ENCODE measurements at regions not wholly inside any gene's neighbourhood (a gene's known extent, or its start where the extent isn't known, plus 50 kb on each side); places are given as distances from the start of the nearest gene placed in this dataset.
A peak's percentile ranks its signal among the peaks of the same experiment; 100 is the strongest.

- Histone ChIP-seq H3K27me3 (replicated peaks; ENCODE audit: insufficient read depth, low read length) (no peaks in the 10 kb centered on the region), H3K4me2 (ENCODE audit: low read depth, low read length) (no peak overlapping the region), H3F3A (ENCODE audit: insufficient read depth, low read length) (no peaks in the 10 kb centered on the region), H3K79me2 (ENCODE audit: low read length) (no peaks in the 10 kb centered on the region), H3K9ac (ENCODE audit: low read length) (no peak overlapping the region), H3K9me2 (replicated peaks; ENCODE audit: insufficient read depth, low read length) (no peaks in the 10 kb centered on the region), H3K36me3 (replicated peaks; ENCODE audit: insufficient read depth, low read length) (no peaks in the 10 kb centered on the region), H3K4me1 (ENCODE audit: low read length) (peaks cover 4% of the 10 kb centered on the region; the same call in 1 of the 2 replicates), H3K9me3 (replicated peaks; ENCODE audit: insufficient read depth, low read length) (no peaks in the 10 kb centered on the region), H3K4me3 (ENCODE audit: low read length) (no peak overlapping the region), H3K27ac (ENCODE audit: low read length) (no peak overlapping the region), H4K20me1 (ENCODE audit: insufficient read depth, low read length) (no peaks in the 10 kb centered on the region), H2AFZ (ENCODE audit: low read length) (no peak overlapping the region)
- DNase-seq, result no peak
- TF ChIP-seq, protein P1, sequence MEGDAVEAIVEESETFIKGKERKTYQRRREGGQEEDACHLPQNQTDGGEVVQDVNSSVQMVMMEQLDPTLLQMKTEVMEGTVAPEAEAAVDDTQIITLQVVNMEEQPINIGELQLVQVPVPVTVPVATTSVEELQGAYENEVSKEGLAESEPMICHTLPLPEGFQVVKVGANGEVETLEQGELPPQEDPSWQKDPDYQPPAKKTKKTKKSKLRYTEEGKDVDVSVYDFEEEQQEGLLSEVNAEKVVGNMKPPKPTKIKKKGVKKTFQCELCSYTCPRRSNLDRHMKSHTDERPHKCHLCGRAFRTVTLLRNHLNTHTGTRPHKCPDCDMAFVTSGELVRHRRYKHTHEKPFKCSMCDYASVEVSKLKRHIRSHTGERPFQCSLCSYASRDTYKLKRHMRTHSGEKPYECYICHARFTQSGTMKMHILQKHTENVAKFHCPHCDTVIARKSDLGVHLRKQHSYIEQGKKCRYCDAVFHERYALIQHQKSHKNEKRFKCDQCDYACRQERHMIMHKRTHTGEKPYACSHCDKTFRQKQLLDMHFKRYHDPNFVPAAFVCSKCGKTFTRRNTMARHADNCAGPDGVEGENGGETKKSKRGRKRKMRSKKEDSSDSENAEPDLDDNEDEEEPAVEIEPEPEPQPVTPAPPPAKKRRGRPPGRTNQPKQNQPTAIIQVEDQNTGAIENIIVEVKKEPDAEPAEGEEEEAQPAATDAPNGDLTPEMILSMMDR (IDR thresholded peaks at IDR 0.05; ENCODE audit: low read length), result no peak
- TF ChIP-seq EZH2 (optimal IDR thresholded peaks at IDR 0.05; ENCODE audit: low read depth, low read length) (no peak), EZH2phosphoT487 (IDR thresholded peaks at IDR 0.05; ENCODE audit: low read length) (no peak)
Observed at GRCh38 chr13:75220861-75221260, 261.1 kb downstream of the TBC1D4 start.

DNA sequence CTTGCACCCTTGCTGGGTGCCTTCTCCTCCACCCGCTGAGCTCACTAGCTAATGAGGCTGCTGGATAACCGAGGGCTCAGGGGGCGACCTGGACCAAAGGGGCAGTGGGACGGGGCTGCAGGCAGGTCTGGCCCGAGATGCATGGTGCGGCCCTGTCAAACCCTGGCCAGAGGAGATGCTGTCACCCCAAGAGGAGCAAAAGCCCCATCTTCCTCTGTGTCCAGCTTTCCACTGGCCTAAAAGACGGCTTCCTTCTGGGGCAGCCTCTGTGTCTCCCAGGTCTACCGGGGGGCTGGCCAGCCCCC is 261.8 kb downstream of the TBC1D4 start:
- H3K4me2 ChIP-seq (ENCODE audit: low read depth, low read length), result peak overlapping the region; percentile 55; the same call in 1 of the 2 replicates
- no peak for DNase-seq

DNA sequence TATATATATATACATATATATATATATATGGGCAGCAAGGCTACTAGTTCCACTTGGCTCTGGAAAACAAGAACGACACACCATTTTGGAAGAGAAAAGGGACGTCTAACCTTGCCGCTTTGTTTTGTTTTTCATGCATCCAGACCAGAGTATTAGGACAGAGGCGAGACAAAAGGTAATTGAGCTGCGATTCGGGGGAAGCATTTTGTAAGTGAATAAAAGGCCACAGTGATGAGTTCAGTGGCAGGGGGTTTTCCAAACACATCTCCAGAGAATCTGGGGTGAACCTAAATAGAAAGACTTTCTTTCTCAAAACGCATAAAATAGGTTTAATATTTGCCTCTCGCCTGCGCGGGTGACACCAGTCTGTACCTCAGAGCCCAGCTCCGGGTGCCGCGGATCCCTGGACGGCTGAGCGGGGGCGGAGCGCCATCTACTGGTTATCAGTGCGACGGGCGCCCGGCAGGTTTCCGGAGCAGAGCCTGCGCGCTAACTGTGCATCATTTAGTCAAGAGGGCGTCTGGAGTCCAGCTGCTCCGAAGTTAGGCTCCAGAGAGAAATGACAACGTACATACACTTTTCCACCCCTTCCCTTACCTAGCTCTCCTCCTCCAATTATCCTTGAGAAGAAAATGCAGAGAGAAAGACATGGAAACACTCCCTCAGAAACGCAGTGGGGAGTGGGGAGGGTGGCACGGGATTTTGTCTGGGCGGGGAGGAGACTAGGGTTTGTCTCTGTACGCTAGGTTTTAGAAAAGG is 262.3 kb downstream of the TBC1D4 start:
- Histone ChIP-seq H3K27ac (ENCODE audit: low read length) (no peak overlapping the region), H3F3A (ENCODE audit: insufficient read depth, low read length) (no peaks in the 10 kb centered on the region), H3K36me3 (replicated peaks; ENCODE audit: insufficient read depth, low read length) (no peaks in the 10 kb centered on the region), H3K9me2 (replicated peaks; ENCODE audit: insufficient read depth, low read length) (no peaks in the 10 kb centered on the region), H3K79me2 (ENCODE audit: low read length) (no peaks in the 10 kb centered on the region), H3K27me3 (replicated peaks; ENCODE audit: insufficient read depth, low read length) (no peaks in the 10 kb centered on the region), H3K4me1 (ENCODE audit: low read length) (peaks cover 4% of the 10 kb centered on the region; the same call in 1 of the 2 replicates), H3K4me3 (ENCODE audit: low read length) (peak overlapping the region; percentile 19; the same call in 1 of the 2 replicates), H3K4me2 (ENCODE audit: low read depth, low read length) (peak overlapping the region; percentile 55), H3K9ac (ENCODE audit: low read length) (no peak overlapping the region), H4K20me1 (ENCODE audit: insufficient read depth, low read length) (no peaks in the 10 kb centered on the region), H2AFZ (ENCODE audit: low read length) (peak overlapping the region; percentile 29), H3K9me3 (replicated peaks; ENCODE audit: insufficient read depth, low read length) (no peaks in the 10 kb centered on the region)
- peak; percentile 68 for DNase-seq
- TF ChIP-seq EZH2 (optimal IDR thresholded peaks at IDR 0.05; ENCODE audit: low read depth, low read length) (no peak), EZH2phosphoT487 (IDR thresholded peaks at IDR 0.05; ENCODE audit: low read length) (no peak)
- TF ChIP-seq, protein P1 (IDR thresholded peaks at IDR 0.05; ENCODE audit: low read length), result peak; percentile 97

More for the DNA sequence above, 261.8 kb downstream of the TBC1D4 start:
- Histone ChIP-seq H3K27ac (ENCODE audit: low read length) (no peak overlapping the region), H3K9me2 (replicated peaks; ENCODE audit: insufficient read depth, low read length) (no peaks in the 10 kb centered on the region), H3K4me1 (ENCODE audit: low read length) (peaks cover 4% of the 10 kb centered on the region; the same call in 1 of the 2 replicates), H3K4me3 (ENCODE audit: low read length) (no peak overlapping the region), H2AFZ (ENCODE audit: low read length) (peak overlapping the region; percentile 29; the same call in 1 of the 2 replicates), H3K9ac (ENCODE audit: low read length) (no peak overlapping the region), H3K9me3 (replicated peaks; ENCODE audit: insufficient read depth, low read length) (no peaks in the 10 kb centered on the region), H3K36me3 (replicated peaks; ENCODE audit: insufficient read depth, low read length) (no peaks in the 10 kb centered on the region), H3K27me3 (replicated peaks; ENCODE audit: insufficient read depth, low read length) (no peaks in the 10 kb centered on the region), H3K79me2 (ENCODE audit: low read length) (no peaks in the 10 kb centered on the region), H4K20me1 (ENCODE audit: insufficient read depth, low read length) (no peaks in the 10 kb centered on the region), H3F3A (ENCODE audit: insufficient read depth, low read length) (no peaks in the 10 kb centered on the region)
- no peak for TF ChIP-seq EZH2phosphoT487 (IDR thresholded peaks at IDR 0.05; ENCODE audit: low read length)
- TF ChIP-seq, protein P1 (IDR thresholded peaks at IDR 0.05; ENCODE audit: low read length), result no peak
- TF ChIP-seq EZH2 (optimal IDR thresholded peaks at IDR 0.05; ENCODE audit: low read depth, low read length), result no peak
